Gastroesophageal sphincter (tissue), 3 donors: ENCODE measurements at regions not wholly inside any gene's neighbourhood (a gene's known extent, or its start where the extent isn't known, plus 50 kb on each side); places are given as distances from the start of the nearest gene placed in this dataset.

ENCODE experiments used
- POLR2A ChIP-seq, 2 donors: fragments of 450-650 bp; IDR thresholded peaks; one replicate each; pipeline ENCODE4 v1.6.1; 2017; ENCODE audit warnings: antibody characterized with exemption in 2 of 2, mild to moderate bottlenecking in 2 of 2, moderate library complexity in 1 of 2
- POLR2AphosphoS5 ChIP-seq: sonication (generic); formaldehyde crosslinking; IDR thresholded peaks from one replicate; pipeline ENCODE4 v1.6.1; 2017; ENCODE audit warnings: antibody characterized with exemption
- TF ChIP-seq, protein P1 (sequence below), 4 experiments: fragments of 200-600 bp in 2 of 4; fragments of 450-650 bp in 2 of 4; sonication (generic) in 1 of 4; IDR thresholded peaks; one replicate each; pipeline ENCODE4 v1.5.1; 2017 to 2019; ENCODE audit warnings: antibody characterized with exemption in 4 of 4, mild to moderate bottlenecking in 2 of 4, moderate library complexity in 2 of 4

DNA sequence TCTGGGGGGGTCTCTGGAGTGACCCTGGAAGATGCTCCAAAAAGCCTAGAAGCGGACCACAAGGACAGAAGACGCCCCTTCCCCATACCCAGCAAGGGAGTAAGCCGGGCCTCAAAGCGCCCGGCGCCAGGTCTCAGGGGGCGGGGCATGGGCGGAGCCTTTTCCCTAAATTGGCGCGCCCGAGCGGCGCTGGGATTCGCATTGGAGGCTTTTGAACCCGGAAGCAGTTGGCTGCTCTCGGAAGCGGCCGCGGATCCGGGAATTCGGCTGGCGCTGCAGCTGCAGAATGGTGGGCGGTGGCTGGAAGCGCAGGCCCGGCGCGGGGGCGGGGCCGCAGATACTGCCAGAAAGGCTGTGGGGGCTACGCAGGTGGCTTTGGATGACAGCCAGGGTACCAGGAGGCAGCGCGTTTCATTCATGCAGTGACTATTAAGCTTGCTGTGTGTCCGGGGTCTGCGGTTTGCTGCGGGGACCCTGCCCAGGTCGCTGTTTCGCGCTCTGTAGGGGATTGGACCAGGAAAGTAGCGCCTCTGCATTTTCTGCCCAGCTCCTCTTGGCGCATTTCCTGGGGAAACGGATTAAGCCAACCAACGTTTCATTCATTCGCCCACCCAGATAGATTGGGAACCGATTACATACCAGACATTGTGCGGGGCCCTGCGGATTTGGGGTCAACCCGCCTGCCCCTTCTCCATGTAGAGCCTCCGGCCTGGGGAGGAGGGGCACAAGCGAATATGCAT lies 83.0 kb upstream of the FREM1 start:
- TF ChIP-seq, protein P1, sequence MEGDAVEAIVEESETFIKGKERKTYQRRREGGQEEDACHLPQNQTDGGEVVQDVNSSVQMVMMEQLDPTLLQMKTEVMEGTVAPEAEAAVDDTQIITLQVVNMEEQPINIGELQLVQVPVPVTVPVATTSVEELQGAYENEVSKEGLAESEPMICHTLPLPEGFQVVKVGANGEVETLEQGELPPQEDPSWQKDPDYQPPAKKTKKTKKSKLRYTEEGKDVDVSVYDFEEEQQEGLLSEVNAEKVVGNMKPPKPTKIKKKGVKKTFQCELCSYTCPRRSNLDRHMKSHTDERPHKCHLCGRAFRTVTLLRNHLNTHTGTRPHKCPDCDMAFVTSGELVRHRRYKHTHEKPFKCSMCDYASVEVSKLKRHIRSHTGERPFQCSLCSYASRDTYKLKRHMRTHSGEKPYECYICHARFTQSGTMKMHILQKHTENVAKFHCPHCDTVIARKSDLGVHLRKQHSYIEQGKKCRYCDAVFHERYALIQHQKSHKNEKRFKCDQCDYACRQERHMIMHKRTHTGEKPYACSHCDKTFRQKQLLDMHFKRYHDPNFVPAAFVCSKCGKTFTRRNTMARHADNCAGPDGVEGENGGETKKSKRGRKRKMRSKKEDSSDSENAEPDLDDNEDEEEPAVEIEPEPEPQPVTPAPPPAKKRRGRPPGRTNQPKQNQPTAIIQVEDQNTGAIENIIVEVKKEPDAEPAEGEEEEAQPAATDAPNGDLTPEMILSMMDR (IDR thresholded peaks at IDR 0.05) = peak in 1 of 4 experiments; percentile 15
- TF ChIP-seq POLR2A (IDR thresholded peaks at IDR 0.05) = no peak
- peak; percentile 68 for TF ChIP-seq POLR2AphosphoS5
